OCI-LY7 (cell line): ENCODE measurements at regions not wholly inside any gene's neighbourhood (a gene's known extent, or its start where the extent isn't known, plus 50 kb on each side); places are given as distances from the start of the nearest gene placed in this dataset.

Experiments
- BruUV-seq: library from RNA; stranded (reverse); fragments of 400-500 nt; replicated peaks from 2 replicates; lab custom pipeline; 2021; lab: Mats Ljungman, UMichigan
- CTCF ChIA-PET: fragments of 300-600 bp; sonication (Branson Sonifier 250); formaldehyde crosslinking; loops from one replicate; lab custom pipeline; 2022; ENCODE audit warnings: antibody characterized with exemption; ENCODE audit not compliant: unreplicated experiment; lab: Charles Lee
- POLR2A ChIA-PET: fragments of 300-600 bp; sonication (Branson Sonifier 250); formaldehyde crosslinking; loops from one replicate; lab custom pipeline; 2022; ENCODE audit warnings: antibody characterized with exemption; lab: Charles Lee
- DNase-seq: peaks from one replicate; pipeline ENCODE4 v3.0.0-alpha.2; 2015; ENCODE audit warnings: low spot score
- H2AFZ ChIP-seq: fragments of 200-600 bp; sonication (generic), shearing (Covaris generic); 2 replicates; pipeline ENCODE4 v1.6.1; 2014; ENCODE audit warnings: mild to moderate bottlenecking, antibody characterized with exemption, low read length, moderate library complexity
- H3K27ac ChIP-seq: fragments of 200-600 bp; sonication (generic); 2 replicates; pipeline ENCODE4 v1.5.1; 2014; ENCODE audit warnings: mixed run types, low read depth, mild to moderate bottlenecking, moderate library complexity, low read length, inconsistent platforms; ENCODE audit not compliant: poor library complexity, severe bottlenecking
- H3K36me3 ChIP-seq: fragments of 200-600 bp; sonication (generic); 2 replicates; pipeline ENCODE4 v1.6.1; 2014; ENCODE audit warnings: mild to moderate bottlenecking, antibody characterized with exemption, low read length, moderate library complexity, mixed read lengths; ENCODE audit not compliant: insufficient read depth
- H3K4me1 ChIP-seq: fragments of 200-600 bp; sonication (generic); 2 replicates; pipeline ENCODE4 v1.5.1; 2014; ENCODE audit warnings: mild to moderate bottlenecking, low read length; ENCODE audit not compliant: insufficient read depth, poor library complexity, severe bottlenecking
- H3K4me2 ChIP-seq: fragments of 200-600 bp; sonication (generic); 2 replicates; pipeline ENCODE4 v1.6.1; 2014; ENCODE audit warnings: mild to moderate bottlenecking, low read length
- H3K4me3 ChIP-seq: fragments of 200-600 bp; sonication (generic); 2 replicates; pipeline ENCODE4 v1.5.1; 2014; ENCODE audit warnings: mild to moderate bottlenecking, low read depth, low read length; ENCODE audit not compliant: poor library complexity, severe bottlenecking
- H3K79me2 ChIP-seq: fragments of 200-600 bp; sonication (generic); 2 replicates; pipeline ENCODE4 v1.6.1; 2016; ENCODE audit warnings: low read depth, mild to moderate bottlenecking, low read length, moderate library complexity, mixed read lengths; ENCODE audit not compliant: insufficient read depth
- H3K9me2 ChIP-seq: fragments of 200-600 bp; sonication (generic); 2 replicates; pipeline ENCODE4 v1.6.1; 2016; ENCODE audit warnings: mild to moderate bottlenecking, low read length, mixed read lengths; ENCODE audit not compliant: insufficient read depth
- H3K9me3 ChIP-seq: fragments of 200-600 bp; sonication (generic); 2 replicates; pipeline ENCODE4 v1.6.1; 2014; ENCODE audit warnings: mild to moderate bottlenecking, mixed run types, low read length, mixed read lengths
- H4K20me1 ChIP-seq: fragments of 200-600 bp; sonication (generic); 2 replicates; pipeline ENCODE4 v1.6.1; 2014; ENCODE audit warnings: mild to moderate bottlenecking, antibody characterized with exemption, low read length, moderate library complexity, mixed read lengths; ENCODE audit not compliant: insufficient read depth
- CTCF ChIP-seq: fragments of 200-600 bp; sonication (generic); conservative IDR thresholded peaks from 2 replicates; pipeline ENCODE4 v1.5.1; 2014; ENCODE audit warnings: mild to moderate bottlenecking, antibody characterized with exemption, low read length, moderate library complexity, mixed read lengths
- EZH2phosphoT487 ChIP-seq: fragments of 200-600 bp; sonication (generic); IDR thresholded peaks from 2 replicates; pipeline ENCODE4 v1.6.1; 2018; ENCODE audit warnings: low read depth, borderline replicate concordance, mild to moderate bottlenecking, mixed run types, antibody characterized with exemption, low read length, moderate library complexity, mixed read lengths
- intact Hi-C: fragments of 100-400 bp; cut with micrococcal nuclease; formaldehyde crosslinking; loops from one replicate; pipeline ENCODE4 v1.10.0; 2022; ENCODE audit not compliant: unreplicated experiment

GRCh38 chr12:87230441-87230840 is 798.8 kb downstream of the C12orf50 start:
- intact Hi-C loops, result no loop called here
- POLR2A ChIA-PET, result no interaction called here

GRCh38 chr12:87227162-87227561 is 802.0 kb downstream of the C12orf50 start:
- no TSS peak for BruUV-seq
- Histone ChIP-seq H3K4me1 (no peaks in the 10 kb centered on the region), H4K20me1 (no peaks in the 10 kb centered on the region), H2AFZ (no peak overlapping the region), H3K79me2 (no peaks in the 10 kb centered on the region), H3K4me3 (no peak overlapping the region), H3K27ac (no peak overlapping the region), H3K4me2 (no peak overlapping the region), H3K9me3 (no peaks in the 10 kb centered on the region), H3K36me3 (no peaks in the 10 kb centered on the region), H3K9me2 (no peaks in the 10 kb centered on the region)
- DNase-seq, result no peak
- CTCF ChIA-PET, result no interaction called here
- intact Hi-C loops, result no loop called here
- TF ChIP-seq CTCF (no peak), EZH2phosphoT487 (no peak)
- POLR2A ChIA-PET, result interaction anchor here (0.6 to 1.3 kb wide), 2 partner anchors 10 to 32 kb away, joined by 4 read pairs; no protein-coding TSS in a partner anchor

More at GRCh38 chr12:87230441-87230840, 798.8 kb downstream of the C12orf50 start:
- BruUV-seq, result no TSS peak
- no peak for TF ChIP-seq CTCF
- no peak for TF ChIP-seq EZH2phosphoT487
- no peaks in the 10 kb centered on the region for H3K36me3 ChIP-seq
- no peaks in the 10 kb centered on the region for H4K20me1 ChIP-seq
- H3K4me2 ChIP-seq, result no peak overlapping the region
- no peaks in the 10 kb centered on the region for H3K4me1 ChIP-seq
- H3K79me2 ChIP-seq, result no peaks in the 10 kb centered on the region
- CTCF ChIA-PET, result no interaction called here
- H3K9me2 ChIP-seq, result no peaks in the 10 kb centered on the region
- H3K9me3 ChIP-seq, result no peaks in the 10 kb centered on the region
- H2AFZ ChIP-seq, result no peak overlapping the region
- H3K4me3 ChIP-seq, result no peak overlapping the region
- DNase-seq, result no peak
- no peak overlapping the region for H3K27ac ChIP-seq

GRCh38 chr12:87217491-87217890 is 811.7 kb downstream of the C12orf50 start:
- intact Hi-C loops, result no loop called here
- Histone ChIP-seq H3K9me3 (no peaks in the 10 kb centered on the region), H3K27ac (no peak overlapping the region), H3K79me2 (no peaks in the 10 kb centered on the region), H3K4me3 (no peak overlapping the region), H3K4me2 (no peak overlapping the region), H4K20me1 (no peaks in the 10 kb centered on the region), H2AFZ (no peak overlapping the region), H3K36me3 (no peaks in the 10 kb centered on the region), H3K9me2 (no peaks in the 10 kb centered on the region), H3K4me1 (no peaks in the 10 kb centered on the region)
- POLR2A ChIA-PET, result interaction anchor here (0.6 to 1.8 kb wide), 2 partner anchors 9 to 176 kb away, joined by 3 to 4 read pairs; no protein-coding TSS in a partner anchor
- CTCF ChIA-PET, result no interaction called here
- BruUV-seq, result no TSS peak
- no peak for DNase-seq
- TF ChIP-seq CTCF, result no peak
- TF ChIP-seq EZH2phosphoT487, result no peak
